ENCODE measurements at regions not wholly inside any gene's neighbourhood (a gene's known extent, or its start where the extent isn't known, plus 50 kb on each side); places are given as distances from the start of the nearest gene placed in this dataset.

GRCh38 chr13:44079413-44080205 lies 199.9 kb downstream of the LACC1 start:
- no peaks in the 10 kb centered on the region for H3K36me3 ChIP-seq (ENCODE audit: insufficient read depth, low read length)
- no peaks in the 10 kb centered on the region for H4K20me1 ChIP-seq (ENCODE audit: insufficient read depth, low read length, poor library complexity, severe bottlenecking)
- no peaks in the 10 kb centered on the region for H3F3A ChIP-seq (ENCODE audit: low read depth)
- no peak overlapping the region for H2AFZ ChIP-seq (ENCODE audit: low read length)
- no peak overlapping the region for H3K4me3 ChIP-seq (ENCODE audit: low read length, poor library complexity, severe bottlenecking)
- H3K4me2 ChIP-seq (ENCODE audit: low read depth, low read length, poor library complexity, severe bottlenecking), result no peak overlapping the region
- no peaks in the 10 kb centered on the region for H3K79me2 ChIP-seq (ENCODE audit: insufficient read depth, low read length)
- TF ChIP-seq EZH2phosphoT487 (IDR thresholded peaks at IDR 0.05; ENCODE audit: borderline replicate concordance) (no peak), CTCF (conservative IDR thresholded peaks at IDR 0.05; ENCODE audit: low read length) (no peak)
- H3K27me3 ChIP-seq (ENCODE audit: insufficient read depth, low read length, poor library complexity, severe bottlenecking), result no peaks in the 10 kb centered on the region
- no peak overlapping the region for H3K9ac ChIP-seq (ENCODE audit: low read depth, low read length, poor library complexity, severe bottlenecking)
- no peaks in the 10 kb centered on the region for H3K9me2 ChIP-seq (replicated peaks; ENCODE audit: low read depth, low read length)
- no peaks in the 10 kb centered on the region for H3K4me1 ChIP-seq (ENCODE audit: insufficient read depth, low read length, poor library complexity, severe bottlenecking)
- no peaks in the 10 kb centered on the region for H3K9me3 ChIP-seq (ENCODE audit: insufficient read depth, low read depth, low read length)

GRCh38 chr13:44084146-44084545 lies 204.4 kb downstream of the LACC1 start:
- Histone ChIP-seq H3K36me3 (ENCODE audit: insufficient read depth, low read length) (no peaks in the 10 kb centered on the region), H3K4me1 (ENCODE audit: insufficient read depth, low read length, poor library complexity, severe bottlenecking) (peaks cover 3% of the 10 kb centered on the region), H3K9me3 (ENCODE audit: insufficient read depth, low read depth, low read length) (no peaks in the 10 kb centered on the region), H4K20me1 (ENCODE audit: insufficient read depth, low read length, poor library complexity, severe bottlenecking) (no peaks in the 10 kb centered on the region), H3K4me2 (ENCODE audit: low read depth, low read length, poor library complexity, severe bottlenecking) (no peak overlapping the region), H3F3A (ENCODE audit: low read depth) (no peaks in the 10 kb centered on the region), H2AFZ (ENCODE audit: low read length) (no peak overlapping the region), H3K9ac (ENCODE audit: low read depth, low read length, poor library complexity, severe bottlenecking) (no peak overlapping the region), H3K27me3 (ENCODE audit: insufficient read depth, low read length, poor library complexity, severe bottlenecking) (no peaks in the 10 kb centered on the region), H3K79me2 (ENCODE audit: insufficient read depth, low read length) (no peaks in the 10 kb centered on the region), H3K9me2 (replicated peaks; ENCODE audit: low read depth, low read length) (no peaks in the 10 kb centered on the region), H3K4me3 (ENCODE audit: low read length, poor library complexity, severe bottlenecking) (no peak overlapping the region)
- TF ChIP-seq CTCF (conservative IDR thresholded peaks at IDR 0.05; ENCODE audit: low read length) (no peak), EZH2phosphoT487 (IDR thresholded peaks at IDR 0.05; ENCODE audit: borderline replicate concordance) (no peak)

- Histone ChIP-seq H3K27me3 (ENCODE audit: insufficient read depth, low read length, poor library complexity, severe bottlenecking) (no peaks in the 10 kb centered on the region), H3F3A (ENCODE audit: low read depth) (no peaks in the 10 kb centered on the region), H3K36me3 (ENCODE audit: insufficient read depth, low read length) (no peaks in the 10 kb centered on the region), H3K4me3 (ENCODE audit: low read length, poor library complexity, severe bottlenecking) (no peak overlapping the region), H3K9ac (ENCODE audit: low read depth, low read length, poor library complexity, severe bottlenecking) (no peak overlapping the region), H2AFZ (ENCODE audit: low read length) (no peak overlapping the region), H3K4me2 (ENCODE audit: low read depth, low read length, poor library complexity, severe bottlenecking) (no peak overlapping the region), H4K20me1 (ENCODE audit: insufficient read depth, low read length, poor library complexity, severe bottlenecking) (no peaks in the 10 kb centered on the region), H3K9me3 (ENCODE audit: insufficient read depth, low read depth, low read length) (peaks cover 8% of the 10 kb centered on the region; the same call in 1 of the 2 replicates), H3K79me2 (ENCODE audit: insufficient read depth, low read length) (no peaks in the 10 kb centered on the region), H3K4me1 (ENCODE audit: insufficient read depth, low read length, poor library complexity, severe bottlenecking) (peaks cover 7% of the 10 kb centered on the region), H3K9me2 (replicated peaks; ENCODE audit: low read depth, low read length) (no peaks in the 10 kb centered on the region)
- TF ChIP-seq CTCF (conservative IDR thresholded peaks at IDR 0.05; ENCODE audit: low read length) (no peak), EZH2phosphoT487 (IDR thresholded peaks at IDR 0.05; ENCODE audit: borderline replicate concordance) (no peak)
Observed at GRCh38 chr13:44086389-44086788, 206.7 kb downstream of the LACC1 start.
